HG03103 (cell line): ENCODE measurements at regions not wholly inside any gene's neighbourhood (a gene's known extent, or its start where the extent isn't known, plus 50 kb on each side); places are given as distances from the start of the nearest gene placed in this dataset.

Experiments used
- ATAC-seq: cut with Tn5 transposase; IDR thresholded peaks from one replicate; pipeline ENCODE4 v1.9.1; 2021; ENCODE audit warnings: low read depth; ENCODE audit not compliant: unreplicated experiment

DNA sequence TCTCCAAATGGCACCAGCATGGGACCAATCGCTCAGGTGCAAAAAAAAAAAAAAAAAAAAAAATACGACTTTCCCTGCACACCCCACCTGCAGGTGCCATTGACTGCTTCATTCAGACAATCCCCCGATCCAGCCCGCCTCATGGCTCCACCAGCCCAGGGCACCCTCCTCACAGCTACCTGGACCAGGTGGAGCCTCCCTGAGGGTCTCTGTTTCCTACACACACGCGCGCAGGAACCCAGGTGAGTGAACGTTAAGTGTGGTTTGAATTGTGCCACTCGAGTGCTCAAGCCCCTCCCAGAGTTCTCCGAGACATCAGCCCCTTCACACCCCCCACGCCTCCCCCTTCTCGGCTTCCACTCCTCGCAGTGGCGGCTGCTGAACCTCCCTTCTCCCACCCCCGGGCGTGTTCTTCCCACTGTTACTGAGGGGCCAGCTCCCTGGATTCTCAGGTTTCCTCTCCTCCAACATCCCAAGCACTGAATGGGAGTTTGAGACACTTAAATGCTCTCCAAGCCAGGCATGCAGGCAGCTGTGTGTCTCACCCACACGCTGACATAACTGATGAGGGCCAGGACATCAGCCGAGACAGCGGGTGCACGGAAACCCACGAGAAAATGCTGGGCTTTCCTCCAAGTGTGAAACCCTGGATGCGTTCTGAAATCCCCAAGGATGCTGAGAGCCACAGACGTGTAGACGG lies 88.8 kb upstream of the SNTG2 start:
- ATAC-seq: no peak

DNA sequence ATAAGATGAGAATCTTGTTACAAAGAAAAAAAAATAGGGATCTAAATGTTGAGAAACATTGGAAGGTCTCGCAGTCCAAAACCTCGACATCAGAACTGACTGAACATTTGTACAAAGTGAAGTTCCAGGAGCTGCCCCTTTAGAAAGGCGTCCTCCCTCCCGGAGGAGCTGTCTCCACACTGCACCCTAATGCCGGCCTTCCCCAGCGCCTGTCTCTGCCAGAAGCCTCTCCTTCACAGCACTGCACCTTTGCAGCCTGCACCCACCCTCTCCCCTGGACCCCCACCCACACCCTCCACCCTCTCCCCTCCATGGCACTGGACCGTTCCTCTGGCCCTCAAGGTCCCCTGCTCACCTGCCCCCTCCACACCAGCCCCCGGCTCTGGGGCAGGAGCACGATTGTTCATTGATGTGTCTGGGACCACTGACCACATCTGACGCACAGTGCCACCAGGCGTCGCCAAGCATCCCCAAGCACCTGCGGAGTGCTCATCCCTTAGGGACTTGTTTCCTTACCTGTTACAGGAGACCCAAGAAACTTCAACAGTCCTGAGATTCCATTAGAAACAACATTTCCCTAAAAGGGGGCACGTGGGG lies 90.3 kb upstream of the SNTG2 start:
- no peak for ATAC-seq

DNA sequence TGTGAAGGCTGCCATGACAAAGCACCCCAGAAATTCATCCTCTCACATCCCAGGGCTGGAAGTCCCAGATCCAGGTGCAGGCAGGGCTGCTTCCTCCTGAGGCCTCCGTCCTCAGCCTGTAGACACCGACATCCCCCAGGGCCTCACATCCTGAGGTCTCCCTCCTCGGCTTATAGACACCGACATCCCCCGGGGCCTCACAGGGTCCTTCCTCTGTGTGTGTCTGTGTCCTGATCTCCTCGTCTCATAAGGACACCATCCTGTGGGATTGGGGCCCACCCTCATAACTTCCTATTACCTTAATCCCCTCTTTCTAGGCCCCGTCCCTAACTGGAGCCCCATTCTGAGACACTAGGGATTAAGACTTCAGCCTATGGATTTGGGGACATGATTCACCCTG lies 92.0 kb upstream of the SNTG2 start:
- no peak for ATAC-seq

DNA sequence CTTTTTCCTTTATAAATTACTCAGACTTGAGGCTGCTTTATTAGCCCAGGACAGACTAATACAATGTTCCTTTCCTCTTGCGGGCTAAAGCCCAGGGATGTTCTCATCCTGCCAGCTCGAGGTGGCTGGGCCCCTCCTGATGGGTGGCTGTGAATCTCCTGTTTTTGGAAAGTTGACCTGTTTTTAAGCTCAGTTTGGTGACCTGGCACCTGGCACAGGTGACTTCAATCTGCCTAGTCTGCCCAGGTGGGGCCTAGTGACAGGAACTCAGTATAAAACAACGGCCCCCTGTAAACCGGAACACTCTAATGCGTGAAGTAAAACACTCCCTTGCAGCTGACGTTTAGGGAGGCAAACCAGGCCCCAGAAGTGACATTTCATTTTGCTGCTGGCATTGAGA lies 92.7 kb upstream of the SNTG2 start:
- no peak for ATAC-seq

DNA sequence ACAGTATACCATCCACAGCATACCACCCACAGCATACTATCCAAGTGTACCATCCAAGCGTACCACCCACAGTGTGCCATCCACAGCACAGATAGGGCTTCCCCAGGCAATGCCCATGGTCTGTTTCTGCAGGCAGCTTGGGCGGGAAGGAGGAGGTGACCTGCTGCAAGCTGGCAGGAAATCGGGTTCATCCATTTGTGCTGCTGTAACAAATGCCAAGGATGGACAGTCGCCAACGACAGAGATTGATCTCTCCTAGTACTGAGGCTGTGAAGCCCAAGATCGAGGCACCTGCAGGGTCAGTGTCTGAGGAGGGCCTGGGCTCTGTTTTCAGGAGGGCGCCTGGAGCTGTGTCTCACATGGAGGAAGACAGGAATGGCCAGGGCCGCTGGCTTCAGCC lies 93.6 kb upstream of the SNTG2 start:
- no peak for ATAC-seq

DNA sequence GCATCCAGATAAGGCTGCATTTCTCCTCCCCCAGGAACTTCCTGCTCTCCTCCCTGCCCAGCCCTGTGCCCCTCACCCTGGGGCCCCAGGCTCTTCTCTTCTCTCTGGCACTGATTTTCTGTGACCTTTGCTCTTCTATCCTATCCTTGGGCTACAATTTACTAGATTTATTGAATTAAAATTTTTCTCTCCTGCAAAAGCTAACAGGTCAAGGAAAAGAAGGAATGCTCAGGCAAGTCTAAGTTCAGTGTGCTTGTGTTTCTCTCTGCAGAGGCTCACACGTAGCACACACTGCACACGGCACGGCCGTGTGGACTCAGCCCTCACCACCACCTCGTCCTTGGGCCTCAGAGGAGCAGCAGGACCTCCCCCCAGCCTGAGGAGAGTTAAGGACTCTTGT lies 94.2 kb upstream of the SNTG2 start:
- no peak for ATAC-seq

DNA sequence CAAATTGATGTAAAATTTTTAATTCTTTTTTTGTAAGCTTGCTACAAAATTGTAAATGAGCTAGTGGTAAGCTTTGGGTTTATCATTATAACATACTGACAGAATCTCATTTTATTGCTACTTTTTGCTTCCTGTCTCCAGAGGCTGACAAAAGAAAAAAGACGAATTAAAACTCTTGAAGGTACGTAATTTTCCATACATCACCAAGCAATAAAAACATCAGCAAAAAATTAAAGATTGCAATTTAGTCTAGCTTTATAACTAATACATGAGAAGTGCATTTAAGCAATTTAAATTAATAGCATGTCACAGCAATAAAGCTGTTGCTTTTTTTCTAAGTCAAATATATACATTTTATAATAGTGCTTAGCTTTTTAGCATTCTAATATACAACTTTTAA lies 94.6 kb upstream of the SNTG2 start:
- no peak for ATAC-seq

DNA sequence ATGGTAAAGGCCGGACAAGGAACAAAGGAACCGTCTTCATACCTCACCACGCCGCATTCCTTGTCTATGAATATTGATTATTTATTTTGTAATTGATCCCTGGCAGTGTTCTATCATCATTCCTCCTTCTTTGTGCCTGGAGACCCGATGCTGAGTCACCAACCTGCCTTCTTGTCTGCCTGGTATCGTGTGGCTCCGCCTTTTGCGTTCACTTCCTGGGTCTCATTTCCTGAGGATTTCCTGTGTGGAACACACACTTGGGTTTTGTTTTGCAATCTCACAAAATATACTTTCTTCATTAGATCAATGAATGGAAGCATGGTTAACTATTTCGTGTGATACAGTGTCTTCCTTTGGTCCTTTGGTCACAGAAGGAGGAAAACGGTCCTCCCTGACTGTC lies 95.5 kb upstream of the SNTG2 start:
- ATAC-seq: no peak

DNA sequence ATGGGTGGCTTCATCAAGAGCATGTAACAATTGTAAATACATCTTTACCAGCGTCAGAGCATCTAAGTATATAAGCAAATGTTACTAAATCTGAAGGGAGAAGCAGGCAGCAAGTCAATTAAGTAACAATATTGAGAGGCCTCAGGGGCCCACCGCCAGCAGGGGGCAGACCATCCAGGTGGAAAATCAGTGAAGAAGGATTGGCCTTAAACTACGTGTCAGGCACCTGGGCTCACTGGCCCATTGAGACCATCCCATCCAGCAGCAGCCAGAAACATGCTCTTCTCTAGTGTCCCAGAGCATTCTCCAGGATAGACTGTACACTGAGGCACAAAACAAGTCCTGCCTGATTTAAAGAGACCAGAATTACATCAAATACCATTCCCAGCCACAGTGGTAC lies 96.2 kb upstream of the SNTG2 start:
- ATAC-seq: no peak

DNA sequence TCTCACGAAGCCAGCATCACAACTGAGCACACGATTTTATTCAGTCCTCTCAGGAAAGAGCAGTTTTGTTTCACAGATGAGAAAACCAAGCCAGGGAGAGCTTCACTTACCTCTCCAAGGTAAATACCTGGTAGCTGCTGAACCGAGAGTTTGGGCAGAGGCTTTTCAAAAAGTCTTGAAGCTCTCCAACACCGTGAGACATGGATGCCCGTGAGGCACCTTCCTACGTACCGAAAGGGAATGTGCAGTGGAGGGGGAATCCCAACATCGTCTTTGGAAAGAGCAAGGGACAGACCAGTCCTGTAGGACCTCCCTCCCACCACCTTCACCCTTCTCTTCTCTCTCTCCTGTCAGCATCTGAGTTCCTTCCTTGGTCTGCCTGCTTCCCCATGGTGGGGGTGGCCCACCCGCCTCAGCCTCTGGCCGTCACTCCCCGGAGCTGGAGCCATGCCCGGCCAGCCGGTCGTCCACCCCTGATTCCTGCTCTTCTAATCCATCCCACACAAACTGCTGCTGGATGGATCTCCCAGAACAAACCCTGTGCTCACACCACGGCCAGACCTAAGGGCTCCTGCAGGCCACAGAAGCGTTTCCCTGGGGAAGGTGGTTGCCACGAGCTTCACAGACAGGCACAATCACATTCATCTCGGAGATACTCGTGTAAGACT lies 97.3 kb upstream of the SNTG2 start:
- ATAC-seq: no peak

DNA sequence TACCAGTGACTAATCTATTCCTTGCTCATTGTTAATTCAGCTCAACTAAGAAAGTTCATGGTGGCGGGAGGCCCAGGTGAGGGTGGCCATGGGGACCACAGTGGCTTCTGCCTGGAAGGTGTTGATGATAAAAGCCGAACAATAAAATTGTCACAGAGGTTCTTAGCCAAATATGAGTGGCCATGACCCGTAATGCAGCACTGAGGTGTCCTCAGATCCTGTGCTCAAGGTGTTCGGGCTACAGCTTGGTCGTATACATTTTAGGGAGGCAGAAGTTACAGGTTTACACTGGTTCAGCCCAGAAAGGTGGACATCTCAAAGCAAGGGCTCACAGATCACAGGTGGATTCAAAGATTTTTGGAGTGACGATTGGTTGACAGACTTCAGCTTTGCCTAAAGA lies 98.5 kb upstream of the SNTG2 start:
- no peak for ATAC-seq

DNA sequence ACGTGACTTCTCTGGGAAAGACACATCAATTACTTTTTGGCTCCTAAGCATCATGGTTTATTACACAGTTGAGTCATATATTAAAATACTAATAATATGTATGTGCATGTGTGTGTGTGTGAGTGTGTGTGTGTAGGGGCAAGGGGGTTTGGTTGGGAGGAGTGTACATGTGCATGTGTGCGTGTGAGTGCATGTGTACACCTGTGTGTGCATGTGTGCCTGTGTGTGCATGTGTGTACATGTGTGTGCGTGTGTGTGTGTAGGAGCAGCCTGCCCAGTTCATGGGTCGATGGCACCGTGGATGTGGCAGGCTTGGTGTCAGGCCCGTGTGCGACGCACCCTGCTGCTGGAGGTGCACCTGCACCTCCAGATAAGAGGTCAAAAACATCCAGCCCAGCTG lies 99.0 kb upstream of the SNTG2 start:
- ATAC-seq: no peak

DNA sequence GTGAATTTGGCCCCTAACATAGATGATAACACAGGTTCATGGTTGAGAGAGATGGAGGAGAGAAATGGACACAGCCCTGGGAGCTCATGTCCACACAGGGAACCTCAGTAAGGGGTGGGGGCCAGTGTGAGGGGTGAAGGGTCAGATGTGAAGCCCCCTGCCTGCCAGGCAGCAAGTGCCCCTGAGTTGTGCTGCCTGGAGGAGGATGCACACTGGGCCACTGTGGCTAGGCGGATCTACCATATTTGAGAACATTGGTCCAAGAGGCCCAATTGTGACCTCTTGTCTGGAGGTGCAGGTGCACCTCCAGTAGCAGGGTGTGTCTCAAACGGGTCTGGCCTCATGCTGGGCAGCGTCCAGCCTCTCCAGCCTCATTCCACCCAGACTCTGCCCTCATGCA lies 99.6 kb upstream of the SNTG2 start:
- no peak for ATAC-seq

DNA sequence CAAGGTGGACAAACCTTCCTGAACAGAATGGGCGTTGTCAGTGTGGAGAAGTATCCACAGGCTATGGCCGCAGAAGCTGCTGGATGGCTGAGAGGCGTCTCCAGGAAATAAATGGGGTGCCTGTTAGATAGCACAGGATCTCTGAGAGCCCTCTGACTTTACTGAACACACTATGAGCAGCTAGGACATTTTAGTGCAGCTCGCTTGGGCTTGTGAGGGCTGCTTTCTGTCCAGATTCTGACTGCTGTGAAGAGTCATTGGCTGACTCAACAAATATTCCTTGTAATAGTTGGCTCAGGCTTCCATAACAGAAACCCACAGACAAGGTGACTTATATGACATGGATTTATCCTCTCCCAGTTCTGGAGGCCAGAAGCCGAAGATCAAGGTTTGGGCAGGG lies 100.2 kb upstream of the SNTG2 start:
- ATAC-seq: no peak

DNA sequence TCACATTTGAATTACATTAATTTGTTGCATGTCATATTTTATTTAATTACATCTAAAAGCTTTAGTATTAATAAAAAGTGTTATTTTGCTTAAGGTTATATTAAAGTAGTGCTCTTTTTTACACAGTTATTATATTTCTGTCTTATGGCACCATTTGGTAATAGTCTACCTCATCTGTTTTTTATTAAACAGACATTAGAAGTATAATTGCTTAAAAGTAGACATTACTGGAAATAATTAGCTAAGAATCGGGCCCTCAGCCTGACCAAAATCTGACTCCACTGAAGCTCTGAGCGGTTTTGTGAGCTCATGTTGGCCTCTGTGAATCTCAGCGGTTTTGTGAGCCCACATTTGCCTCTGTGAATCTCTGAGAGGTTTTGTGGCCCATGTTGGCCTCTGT lies 102.5 kb upstream of the SNTG2 start:
- no peak for ATAC-seq

DNA sequence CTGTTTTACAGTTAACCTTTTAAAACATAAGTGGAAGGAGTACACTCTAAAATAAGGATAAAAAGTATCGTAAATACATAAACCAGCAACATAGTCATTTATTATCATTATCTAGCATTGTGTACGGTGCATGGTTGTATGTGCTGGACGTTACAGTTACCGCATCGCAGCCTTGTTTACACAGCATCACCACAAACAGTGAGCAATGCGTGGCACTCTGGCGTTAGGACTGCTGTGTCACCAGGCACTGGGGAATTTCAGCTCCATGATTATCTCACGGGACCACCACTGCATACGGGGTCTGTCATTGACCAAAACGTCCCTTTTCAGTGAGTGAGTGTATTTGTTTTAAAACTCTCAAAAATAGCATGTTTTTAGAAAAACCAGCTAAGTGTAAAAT lies 103.0 kb upstream of the SNTG2 start:
- ATAC-seq: no peak

DNA sequence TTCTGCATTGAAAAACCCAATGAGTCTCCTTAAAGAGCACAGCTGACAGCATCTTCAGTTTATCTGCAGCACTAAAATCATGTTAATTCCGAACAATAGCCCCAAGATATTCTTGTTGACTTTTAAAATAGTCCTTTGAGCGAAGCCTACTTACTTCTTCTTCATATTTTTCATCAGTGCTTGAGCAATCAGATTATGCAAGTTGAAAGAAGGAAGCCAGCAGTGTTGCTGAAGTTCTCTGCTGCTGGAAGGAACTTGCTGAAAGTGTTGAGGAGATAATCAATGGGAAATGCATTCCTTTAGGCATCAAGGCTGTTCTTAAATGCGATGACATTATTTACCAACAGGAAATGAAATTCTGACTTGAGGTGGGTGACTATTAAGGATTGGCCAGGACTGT lies 105.9 kb upstream of the SNTG2 start:
- ATAC-seq: no peak

DNA sequence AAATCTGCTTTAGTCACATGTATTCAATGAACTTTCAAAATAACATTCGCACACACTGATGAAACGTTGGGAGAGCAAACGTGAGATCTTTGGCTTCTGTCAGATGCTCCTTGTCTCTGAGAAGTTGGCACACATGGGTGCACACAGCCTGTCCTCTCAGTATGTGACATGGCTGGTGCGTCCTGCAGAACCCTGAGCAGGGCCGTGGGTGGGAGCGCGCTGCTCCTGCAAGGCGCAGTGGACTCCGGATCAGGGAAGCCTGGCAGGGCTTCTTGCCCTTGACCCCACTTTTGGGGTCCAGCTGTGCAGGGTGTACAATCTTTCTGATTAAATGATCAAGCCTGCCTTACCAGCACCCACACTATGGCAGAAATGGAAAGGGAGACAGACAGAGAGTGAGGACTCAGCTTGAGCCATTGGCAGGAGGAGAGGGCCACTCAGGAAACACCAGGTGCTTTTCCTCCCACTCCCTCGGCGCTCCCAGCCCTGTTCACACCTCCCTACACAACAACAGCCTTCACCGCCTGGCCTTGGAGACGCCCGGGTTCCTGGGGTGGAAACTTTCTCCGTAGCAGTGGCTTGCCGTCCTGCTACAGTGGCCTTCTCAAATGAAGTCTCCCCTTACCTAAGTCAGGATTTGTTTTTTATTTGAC lies 108.4 kb upstream of the SNTG2 start:
- ATAC-seq: no peak

DNA sequence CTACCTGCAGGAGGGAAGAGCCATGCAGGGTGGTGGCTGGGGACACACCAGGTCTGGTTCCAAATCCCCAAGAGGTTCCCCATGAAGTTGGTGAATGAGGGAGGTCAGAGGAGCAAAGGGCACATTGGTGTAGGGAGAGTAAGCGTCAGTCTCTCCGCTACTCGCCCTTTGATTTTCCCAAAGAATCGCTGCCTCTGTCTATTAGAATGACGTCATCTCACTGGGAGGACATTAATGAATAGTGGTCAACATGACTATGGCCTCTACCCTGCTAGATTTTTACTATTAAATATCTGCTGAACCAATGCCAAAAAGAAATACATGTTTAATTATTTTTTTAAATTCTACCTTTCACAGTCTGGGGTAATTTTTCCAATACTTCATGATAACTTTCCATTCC lies 109.6 kb upstream of the SNTG2 start:
- no peak for ATAC-seq

DNA sequence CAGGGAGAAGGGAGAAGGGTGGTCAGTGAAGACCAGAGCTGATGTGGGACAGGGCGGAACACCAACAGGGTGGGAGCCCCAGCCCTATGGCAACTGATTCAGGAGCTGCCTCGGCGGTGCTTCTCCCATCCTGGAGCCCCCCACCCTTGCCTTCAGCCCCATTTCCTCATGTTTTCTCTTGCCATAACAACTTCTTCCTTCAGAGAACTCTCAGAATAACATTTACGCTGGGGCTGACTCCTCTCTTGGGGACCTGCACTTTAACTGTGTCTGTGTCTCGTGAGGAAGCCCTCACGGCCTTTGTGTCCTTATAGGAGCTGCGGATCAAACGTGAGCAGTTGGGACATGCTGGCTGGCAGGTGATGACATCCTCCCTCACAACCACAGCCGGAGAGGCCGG lies 116.4 kb upstream of the SNTG2 start:
- ATAC-seq: no peak

DNA sequence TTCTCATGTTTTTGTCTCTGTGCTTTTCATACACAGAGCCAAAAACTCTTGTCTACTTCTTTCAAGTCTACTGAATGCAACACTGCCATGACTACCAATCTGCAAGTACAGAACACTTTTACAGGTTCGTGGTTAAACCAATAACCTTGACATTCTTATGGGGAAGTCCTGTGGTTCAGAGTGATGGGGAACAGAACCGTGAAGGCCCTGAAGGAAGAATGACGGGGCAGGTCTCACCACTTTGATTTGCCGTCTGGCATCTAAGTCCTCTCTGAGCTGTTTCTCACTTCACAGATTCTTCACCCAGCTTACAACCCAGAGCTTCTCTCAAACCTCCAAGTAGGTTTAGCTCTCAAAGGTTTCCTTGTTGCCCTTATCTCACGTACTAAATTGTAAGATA lies 117.5 kb upstream of the SNTG2 start:
- ATAC-seq: no peak

DNA sequence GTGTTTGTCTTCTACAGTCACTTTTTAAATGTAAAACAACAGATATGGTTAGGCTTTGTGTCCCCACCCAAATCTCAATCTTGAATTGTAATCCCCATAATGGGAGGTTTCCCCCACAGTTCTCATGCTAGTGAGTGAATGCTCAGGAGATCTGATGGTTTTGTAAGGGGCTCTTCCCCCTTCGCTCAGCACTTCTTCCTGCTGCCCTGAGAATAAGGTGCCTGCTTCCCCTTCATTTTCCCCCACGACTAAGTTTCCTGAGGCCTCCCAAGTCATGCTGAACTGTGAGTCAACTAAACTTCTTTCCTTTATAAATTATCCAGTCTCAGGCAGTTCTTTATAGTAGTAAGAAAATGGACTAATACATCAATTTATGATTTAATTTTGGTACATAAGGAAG lies 118.0 kb upstream of the SNTG2 start:
- no peak for ATAC-seq
